ENCODE measurements at regions not wholly inside any gene's neighbourhood (a gene's known extent, or its start where the extent isn't known, plus 50 kb on each side); places are given as distances from the start of the nearest gene placed in this dataset.

DNA sequence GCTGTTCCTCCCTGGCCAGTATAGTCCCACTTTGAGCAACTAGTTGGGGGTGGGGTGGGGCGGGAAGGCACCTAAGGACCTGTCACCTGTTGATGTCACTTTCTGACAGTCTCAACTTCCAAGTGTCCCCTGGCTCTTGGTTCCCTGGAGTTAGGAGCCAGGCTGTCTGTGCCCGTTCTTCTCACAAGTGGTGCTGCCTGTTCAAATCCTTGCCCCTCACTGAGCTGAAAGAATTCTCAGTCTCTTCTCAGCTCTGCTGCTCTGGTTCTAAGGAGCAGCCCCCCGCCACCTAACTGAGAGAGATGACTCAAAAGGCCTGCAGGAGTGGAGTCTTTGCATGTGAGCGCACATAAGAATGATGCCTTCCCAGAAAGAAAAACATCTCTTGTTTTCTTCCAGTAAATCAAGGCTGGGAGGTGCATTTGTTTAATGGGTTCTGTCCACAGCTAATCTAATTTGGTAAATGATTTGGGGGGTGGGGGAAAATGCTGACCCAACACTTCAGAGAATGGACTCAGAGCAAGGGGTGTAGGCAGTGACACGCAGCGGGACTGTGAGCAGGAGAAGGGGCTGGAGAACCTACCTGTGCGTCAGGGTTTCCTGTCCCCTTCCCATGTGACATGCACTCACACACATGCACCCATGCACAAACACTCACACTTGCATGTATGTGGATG lies 78.2 kb upstream of the NLRP1 start:
- TF ChIP-seq, protein P1, sequence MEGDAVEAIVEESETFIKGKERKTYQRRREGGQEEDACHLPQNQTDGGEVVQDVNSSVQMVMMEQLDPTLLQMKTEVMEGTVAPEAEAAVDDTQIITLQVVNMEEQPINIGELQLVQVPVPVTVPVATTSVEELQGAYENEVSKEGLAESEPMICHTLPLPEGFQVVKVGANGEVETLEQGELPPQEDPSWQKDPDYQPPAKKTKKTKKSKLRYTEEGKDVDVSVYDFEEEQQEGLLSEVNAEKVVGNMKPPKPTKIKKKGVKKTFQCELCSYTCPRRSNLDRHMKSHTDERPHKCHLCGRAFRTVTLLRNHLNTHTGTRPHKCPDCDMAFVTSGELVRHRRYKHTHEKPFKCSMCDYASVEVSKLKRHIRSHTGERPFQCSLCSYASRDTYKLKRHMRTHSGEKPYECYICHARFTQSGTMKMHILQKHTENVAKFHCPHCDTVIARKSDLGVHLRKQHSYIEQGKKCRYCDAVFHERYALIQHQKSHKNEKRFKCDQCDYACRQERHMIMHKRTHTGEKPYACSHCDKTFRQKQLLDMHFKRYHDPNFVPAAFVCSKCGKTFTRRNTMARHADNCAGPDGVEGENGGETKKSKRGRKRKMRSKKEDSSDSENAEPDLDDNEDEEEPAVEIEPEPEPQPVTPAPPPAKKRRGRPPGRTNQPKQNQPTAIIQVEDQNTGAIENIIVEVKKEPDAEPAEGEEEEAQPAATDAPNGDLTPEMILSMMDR (IDR thresholded peaks at IDR 0.05; ENCODE audit: low read depth, low read length): no peak
- no peak overlapping the region for H3K4me3 ChIP-seq (ENCODE audit: low read depth, low read length)

DNA sequence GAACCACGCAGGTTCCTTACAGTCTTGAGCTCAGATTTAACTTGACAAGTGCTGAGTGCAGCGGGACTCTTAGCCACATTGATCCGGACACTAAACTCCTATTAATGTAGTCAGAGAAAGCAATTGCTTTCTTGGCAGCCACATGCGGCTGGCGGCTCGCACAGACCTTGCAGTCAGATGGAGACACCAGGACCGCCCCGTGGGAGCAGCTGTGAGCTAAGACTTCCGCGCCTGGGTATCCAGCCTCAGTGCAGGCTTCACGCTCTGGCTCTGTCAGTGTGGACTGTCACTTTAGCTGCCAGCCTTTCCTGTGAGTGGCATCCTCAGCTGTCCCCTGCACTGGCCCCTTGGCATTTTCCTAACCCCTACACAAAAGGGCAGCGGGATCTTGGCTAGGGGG lies 80.9 kb upstream of the NLRP1 start:
- no peak overlapping the region for H3K4me3 ChIP-seq (ENCODE audit: low read depth, low read length)

DNA sequence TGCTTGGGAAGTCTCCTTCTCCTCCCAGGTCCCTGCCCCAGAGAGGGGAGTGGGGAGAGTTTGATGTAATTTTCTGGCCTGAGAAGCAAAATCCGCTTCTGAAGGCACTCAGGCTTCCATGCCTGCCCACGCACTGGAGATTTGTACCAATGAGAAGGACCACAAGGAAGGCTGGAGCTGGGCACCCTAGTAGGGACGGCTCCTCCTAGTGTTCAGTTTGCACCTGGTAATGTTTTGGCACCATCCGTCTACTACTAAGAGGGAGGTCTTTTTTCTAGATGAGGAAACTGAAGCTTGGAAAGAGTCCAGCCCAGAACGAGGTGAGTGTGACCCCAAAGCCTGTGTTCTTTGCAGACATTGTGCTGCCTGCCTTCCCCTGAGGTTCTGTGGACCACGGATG lies 83.6 kb upstream of the NLRP1 start:
- no peak overlapping the region for H3K4me3 ChIP-seq (ENCODE audit: low read depth, low read length)
- TF ChIP-seq, protein P1 (IDR thresholded peaks at IDR 0.05; ENCODE audit: low read depth, low read length): no peak

More for the DNA sequence above, 80.9 kb upstream of the NLRP1 start:
- TF ChIP-seq, protein P1 (IDR thresholded peaks at IDR 0.05; ENCODE audit: low read depth, low read length): no peak

DNA sequence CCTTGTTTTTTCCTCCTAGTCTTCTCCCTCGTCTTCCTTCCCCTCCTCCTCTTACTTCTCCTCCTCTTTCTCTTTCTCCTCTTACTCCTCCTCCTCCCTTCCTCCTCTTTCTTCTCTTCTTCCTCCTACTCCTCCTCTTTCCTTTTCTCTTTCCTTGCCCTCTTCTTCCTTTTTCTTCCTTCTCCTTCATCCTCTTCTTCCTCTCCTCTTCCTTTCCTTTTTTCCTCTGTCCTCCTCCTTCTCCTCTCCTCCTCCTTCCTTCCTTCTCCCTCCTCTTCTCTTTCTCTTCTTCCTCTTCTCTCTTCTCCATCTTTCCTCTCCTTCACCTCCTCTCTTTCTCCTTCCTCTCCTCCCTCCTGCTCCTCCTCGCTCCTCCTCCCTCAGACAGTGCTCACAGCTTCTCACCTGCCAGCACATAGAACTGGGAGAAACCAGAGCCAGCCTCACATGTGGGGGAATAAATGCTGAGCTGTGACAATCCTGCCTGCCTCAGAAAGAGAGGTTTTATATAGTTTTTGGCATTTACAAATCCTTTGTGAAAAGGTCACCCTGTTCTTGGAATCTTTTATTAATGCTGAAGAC lies 84.3 kb upstream of the NLRP1 start:
- TF ChIP-seq, protein P1 (IDR thresholded peaks at IDR 0.05; ENCODE audit: low read depth, low read length): no peak
- H3K4me3 ChIP-seq (ENCODE audit: low read depth, low read length): no peak overlapping the region

DNA sequence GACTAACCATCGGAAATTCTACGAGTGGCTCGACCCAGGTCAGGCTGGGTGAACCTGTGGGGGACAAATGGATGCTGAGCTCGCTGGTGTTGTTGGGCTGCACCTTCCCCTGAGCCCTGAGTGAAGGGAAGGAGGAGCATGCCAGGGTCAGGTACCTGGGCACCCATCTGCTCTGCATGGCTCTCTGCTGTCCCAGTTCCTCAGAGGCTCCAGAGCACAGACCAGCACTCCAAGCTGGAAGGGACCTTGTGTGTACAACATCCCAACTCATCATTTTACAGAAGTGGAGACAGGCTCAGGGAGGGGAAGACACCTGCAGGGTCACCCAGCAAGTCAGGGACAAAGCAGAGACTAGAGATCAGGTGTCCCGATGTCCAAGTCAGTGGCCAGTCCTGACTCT lies 84.9 kb upstream of the NLRP1 start:
- TF ChIP-seq, protein P1 (IDR thresholded peaks at IDR 0.05; ENCODE audit: low read depth, low read length): no peak

DNA sequence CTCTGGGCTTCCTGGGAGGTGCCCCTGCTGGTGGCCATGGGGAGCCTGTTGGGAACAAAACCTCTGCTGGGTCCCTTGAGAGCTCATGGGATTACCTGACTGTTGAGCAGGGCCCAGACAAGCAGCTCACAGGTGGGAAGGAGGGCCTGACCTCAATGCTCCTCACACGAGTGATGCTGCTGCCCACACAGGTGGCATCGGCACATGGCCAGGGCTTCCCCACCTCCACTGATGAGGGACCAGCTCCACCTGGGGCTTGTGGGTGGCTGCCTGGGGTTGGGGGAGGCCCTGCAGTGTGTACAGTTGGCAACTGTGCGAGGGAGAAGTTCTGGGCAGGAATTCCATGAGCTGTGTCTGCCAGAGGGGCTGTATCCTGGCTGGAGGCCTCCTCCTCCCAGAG lies 87.8 kb upstream of the NLRP1 start:
- TF ChIP-seq, protein P1 (IDR thresholded peaks at IDR 0.05; ENCODE audit: low read depth, low read length): no peak
- H3K4me3 ChIP-seq (ENCODE audit: low read depth, low read length): no peak overlapping the region

More for the DNA sequence above, 84.9 kb upstream of the NLRP1 start:
- no peak overlapping the region for H3K4me3 ChIP-seq (ENCODE audit: low read depth, low read length)

DNA sequence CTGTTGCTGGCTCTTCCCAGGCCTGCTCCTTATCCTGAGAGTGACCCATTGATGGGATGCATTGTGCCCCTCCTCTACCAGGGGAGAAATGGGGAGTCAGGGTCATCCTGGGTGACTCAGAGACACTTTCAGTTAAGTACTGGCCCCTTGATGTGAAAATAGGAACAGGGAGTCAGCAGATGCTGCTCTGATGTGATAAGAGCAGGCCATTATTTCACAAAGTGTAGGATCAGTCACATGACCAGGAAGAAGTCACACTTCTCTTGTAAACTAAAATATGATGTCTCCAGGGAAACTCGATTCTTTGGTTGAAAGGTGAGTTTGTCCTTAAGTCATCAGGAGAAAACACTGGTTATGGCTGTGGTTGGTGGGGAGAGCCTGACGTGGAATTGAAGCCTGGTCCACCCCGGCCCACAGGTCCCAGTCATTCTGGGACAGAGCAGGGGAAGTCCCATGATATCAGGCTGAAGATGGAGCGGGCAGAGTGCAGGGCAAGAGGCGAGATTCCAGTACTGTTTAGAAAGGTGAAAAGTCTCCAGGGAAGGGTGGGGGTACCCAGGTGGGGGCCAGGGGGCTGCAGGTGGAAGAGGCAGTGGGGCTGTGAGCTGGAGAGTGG lies 88.6 kb upstream of the NLRP1 start:
- no peak overlapping the region for H3K4me3 ChIP-seq (ENCODE audit: low read depth, low read length)
- TF ChIP-seq, protein P1 (IDR thresholded peaks at IDR 0.05; ENCODE audit: low read depth, low read length): no peak

Data from WI38 (cell line).